HPDE6-E6E7 (cell line): ENCODE measurements at regions not wholly inside any gene's neighbourhood (a gene's known extent, or its start where the extent isn't known, plus 50 kb on each side); places are given as distances from the start of the nearest gene placed in this dataset.
A peak's percentile ranks its signal among the peaks of the same experiment; 100 is the strongest.
"Not testable (repeated sequence)": the region's sequence is repeated elsewhere in the genome, so short reads cannot be mapped to it uniquely, and the experiment has no call there.

Experiments
- DNase-seq: peaks from one replicate; pipeline ENCODE4 v3.0.0; 2011; ENCODE audit warnings: missing footprints; ENCODE audit errors: extremely low spot score

DNA sequence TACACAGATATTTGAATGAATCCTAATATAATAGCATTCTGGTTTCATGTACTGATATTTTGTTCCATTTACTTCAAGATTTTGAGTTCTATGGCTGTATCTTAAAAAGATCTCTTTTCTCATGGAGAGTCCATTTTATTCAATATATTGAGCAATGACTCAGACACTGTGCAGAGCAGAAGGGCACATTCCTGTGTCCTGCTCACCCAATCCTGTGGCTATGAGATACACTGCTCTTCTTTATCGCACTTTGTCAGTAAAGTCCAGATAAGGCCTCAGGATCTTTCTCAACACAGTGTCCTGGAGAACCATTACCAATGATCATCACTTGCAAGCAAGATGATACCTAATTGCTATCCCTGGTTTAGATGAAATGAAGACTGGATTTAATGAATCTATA lies 155.0 kb downstream of the CYSLTR2 start:
- DNase-seq: no peak

- no peak for DNase-seq
Measured at GRCh38 chr13:48810013-48810412, 156.3 kb downstream of the CYSLTR2 start.

- no peak for DNase-seq
Measured at GRCh38 chr13:48813518-48813917, 159.8 kb downstream of the CYSLTR2 start.

DNA sequence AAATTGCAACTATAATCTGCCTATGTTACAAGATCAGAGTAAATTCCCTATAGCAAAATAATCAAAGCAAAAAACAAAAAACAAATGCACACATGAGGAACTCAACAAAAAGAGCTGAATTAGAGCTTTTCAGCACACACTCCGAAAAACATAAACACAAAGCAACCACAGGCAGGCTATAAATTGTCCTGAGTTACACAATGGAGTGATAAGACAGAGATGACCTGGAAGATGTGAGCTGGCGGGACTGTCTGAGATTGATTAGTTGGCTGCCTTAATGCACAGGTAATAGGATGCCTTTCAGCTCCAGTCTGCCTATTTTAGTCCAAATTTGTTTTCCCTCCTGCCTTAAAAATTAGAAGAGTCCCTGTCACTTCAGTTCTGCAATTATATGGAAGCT lies 159.0 kb upstream of the FNDC3A start:
- DNase-seq: no peak

DNA sequence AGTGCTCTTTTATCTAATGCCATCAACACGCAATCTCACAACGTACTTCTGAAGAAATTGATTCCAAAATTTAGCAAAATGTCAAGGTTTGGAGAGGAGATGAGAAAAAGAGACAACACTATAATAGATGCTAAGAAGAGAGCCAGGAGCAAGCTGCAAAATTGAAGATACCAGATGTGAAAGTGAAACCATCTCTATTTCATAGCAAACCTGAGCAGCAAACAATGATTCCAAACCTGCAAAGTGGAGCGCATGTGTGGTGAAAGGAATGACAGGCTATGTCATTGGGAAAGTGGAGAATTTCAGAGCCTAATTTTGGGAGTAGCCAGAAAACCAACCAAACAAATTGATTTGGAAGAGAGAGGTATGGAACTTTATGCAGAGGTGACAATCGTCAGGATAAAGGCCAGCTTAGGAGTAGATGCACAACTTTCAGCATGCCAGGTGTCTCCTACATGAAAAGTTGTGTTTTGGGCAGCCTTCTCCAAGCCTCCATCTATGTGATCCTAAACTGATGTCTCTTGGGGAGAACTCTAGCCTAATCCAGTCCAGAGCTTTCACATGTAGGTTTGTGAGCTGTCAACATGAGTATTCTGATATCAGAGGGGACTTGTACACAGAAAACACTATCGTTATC lies 158.4 kb upstream of the FNDC3A start:
- DNase-seq: no peak

- peak; percentile 0 for DNase-seq
Measured at GRCh38 chr13:48818495-48819356, 157.0 kb upstream of the FNDC3A start.

GRCh38 chr13:48819376-48819775 lies 156.3 kb upstream of the FNDC3A start:
- DNase-seq: no peak

- no peak for DNase-seq
Measured at GRCh38 chr13:48819899-48820298, 155.8 kb upstream of the FNDC3A start.

- DNase-seq: not testable (repeated sequence)
Measured at GRCh38 chr13:48823526-48823925, 152.2 kb upstream of the FNDC3A start.

DNA sequence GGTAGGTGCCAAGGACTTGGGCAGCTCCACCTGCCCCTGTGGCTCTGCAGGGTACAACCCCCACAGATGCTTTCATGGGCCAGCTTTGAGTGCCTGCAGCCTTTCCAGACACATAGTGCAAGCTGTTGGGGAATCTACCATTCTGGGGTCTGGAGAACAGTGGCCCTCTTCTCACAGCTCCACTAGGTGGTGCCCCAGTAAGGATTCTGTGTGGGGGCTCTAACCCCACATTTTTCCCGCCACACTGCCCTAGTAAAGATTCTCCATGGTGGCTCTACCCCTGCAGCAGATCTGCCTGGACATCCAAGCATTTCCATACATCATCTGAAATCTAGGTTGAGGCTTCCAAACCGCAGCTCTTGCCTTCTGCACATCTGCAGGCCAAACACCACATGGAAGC lies 149.7 kb upstream of the FNDC3A start:
- no peak for DNase-seq

- not testable (repeated sequence) for DNase-seq
Measured at GRCh38 chr13:48826922-48827454, 148.7 kb upstream of the FNDC3A start.

DNA sequence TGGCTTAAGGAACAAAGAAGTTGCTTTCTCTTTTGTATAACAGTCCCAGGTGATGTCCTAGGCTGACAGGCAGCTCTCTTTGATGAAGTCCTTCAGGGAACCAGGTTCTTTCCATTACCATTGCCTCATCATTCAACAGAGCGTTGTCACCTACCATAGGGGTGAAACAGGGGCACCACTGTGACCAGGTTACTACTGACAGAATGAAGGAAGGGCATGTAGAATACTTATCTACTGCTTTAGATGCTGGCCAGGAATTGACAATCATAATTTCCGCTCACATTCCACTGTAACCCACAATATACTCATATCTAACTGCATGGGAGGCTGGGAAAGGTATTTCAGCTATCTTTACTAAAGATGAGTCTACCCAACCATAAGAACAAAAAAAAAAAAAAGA lies 148.0 kb upstream of the FNDC3A start:
- DNase-seq: no peak

DNA sequence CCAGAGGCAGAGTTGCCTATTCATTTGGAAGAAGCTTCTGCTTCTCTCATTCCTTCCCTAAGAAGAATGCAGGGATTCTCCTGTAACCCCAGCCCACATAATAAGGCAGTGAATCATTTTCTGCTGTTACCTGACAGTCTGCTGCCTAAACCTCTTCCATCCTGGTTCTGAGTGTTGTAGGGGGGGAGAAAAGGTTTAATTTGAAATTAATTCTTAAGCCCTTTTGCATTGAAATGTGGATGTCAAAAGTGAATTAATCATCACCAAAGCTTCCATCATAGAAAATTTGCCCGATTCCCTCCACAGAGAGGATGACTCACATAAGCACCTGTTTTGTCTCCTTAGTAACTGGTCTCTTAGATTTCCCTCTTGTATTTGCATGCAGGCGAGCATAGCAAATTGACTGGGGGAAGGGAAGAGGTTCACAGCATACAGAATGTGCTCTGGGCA lies 146.7 kb upstream of the FNDC3A start:
- DNase-seq: peak; percentile 3

- DNase-seq: no peak
Measured at GRCh38 chr13:48829536-48829935, 146.2 kb upstream of the FNDC3A start.

DNA sequence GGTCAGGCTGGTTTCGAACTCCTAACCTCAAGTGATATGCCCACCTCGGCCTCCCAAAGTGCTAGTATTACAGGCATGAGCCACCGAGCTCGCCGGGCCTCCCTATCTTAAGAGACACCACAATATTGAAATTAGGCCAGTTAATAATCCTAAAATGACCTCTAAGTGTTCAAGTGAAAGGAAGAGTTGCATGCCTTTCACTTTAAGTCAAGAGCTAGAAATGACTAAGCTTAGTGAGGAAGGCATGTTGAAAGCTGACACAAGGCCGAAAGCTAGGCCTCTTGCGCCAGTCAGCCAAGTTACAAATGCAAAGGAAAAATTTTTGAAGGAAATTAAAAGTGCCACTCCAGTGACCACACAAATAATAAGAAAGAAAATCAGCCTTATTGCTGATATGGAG lies 144.5 kb upstream of the FNDC3A start:
- DNase-seq: no peak

DNA sequence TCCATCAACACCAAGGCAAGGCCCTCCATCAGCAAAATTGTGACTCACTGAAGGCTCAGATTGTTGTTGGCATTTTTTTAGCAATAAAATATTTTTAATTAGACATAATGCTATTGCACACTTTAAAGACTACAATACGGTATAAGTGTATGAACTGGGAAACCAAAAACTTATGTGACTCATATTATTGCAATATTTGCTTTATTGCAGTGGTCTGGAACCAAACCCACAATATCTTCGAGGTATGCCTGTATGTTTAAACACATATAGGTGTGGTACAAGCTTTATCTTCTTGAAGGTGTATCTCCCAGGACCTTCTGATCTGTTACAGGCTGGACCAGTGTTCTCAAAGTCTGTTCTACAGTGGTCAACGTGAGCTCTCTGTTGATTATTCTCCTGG lies 142.3 kb upstream of the FNDC3A start:
- no peak for DNase-seq

DNA sequence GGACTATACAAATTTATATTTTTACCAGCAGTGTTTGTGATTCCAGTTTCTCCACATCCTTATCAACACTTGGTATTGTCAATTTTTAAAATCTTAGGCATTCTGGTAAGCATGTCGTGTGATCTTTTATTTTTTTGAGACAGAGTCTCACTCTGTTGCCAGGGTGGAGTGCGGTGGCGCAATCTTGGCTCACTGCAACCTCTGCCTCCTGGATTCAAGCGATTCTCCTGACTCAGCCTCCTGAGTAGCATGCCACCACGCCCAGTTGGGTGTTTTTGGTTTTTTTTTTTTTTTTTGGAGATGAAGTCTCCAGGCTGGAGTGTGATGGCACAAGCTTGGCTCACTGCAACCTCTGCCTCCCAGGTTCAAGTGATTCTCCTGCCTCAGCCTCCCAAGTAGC lies 140.4 kb upstream of the FNDC3A start:
- DNase-seq: not testable (repeated sequence)

GRCh38 chr13:48838193-48838973 lies 137.3 kb upstream of the FNDC3A start:
- DNase-seq: no peak

DNA sequence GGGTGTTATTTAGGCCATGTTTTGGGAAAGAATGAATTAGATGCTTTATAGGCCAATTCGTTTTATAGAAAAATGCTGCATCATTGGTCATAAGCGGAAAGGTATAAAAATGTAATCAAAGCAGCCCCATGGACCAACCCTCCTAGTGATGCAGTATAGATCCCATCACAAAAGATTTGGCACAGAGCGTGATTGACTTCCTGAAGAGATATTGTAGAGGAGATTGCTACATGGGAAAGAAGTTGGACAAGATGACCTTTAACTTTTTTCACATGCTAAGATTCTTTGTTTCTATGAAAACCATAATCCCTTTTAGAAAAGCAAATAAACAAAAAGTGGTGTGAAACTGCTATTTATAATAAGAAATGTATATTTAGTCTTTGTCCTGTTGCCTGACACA lies 136.5 kb upstream of the FNDC3A start:
- no peak for DNase-seq

- no peak for DNase-seq
Measured at GRCh38 chr13:48840366-48840765, 135.3 kb upstream of the FNDC3A start.

- DNase-seq: no peak
Measured at GRCh38 chr13:48842316-48842715, 133.4 kb upstream of the FNDC3A start.
